Omental fat pad (tissue), 3 donors: ENCODE measurements at regions not wholly inside any gene's neighbourhood (a gene's known extent, or its start where the extent isn't known, plus 50 kb on each side); places are given as distances from the start of the nearest gene placed in this dataset. TPM values are rescaled to one million over a fixed set of nuclear protein-coding genes. Genes with fewer than 3 reads are reported as not detected.

Experiments used
- ATAC-seq: fragments of 150-250 bp; one replicate; pipeline ENCODE4 v1.9.1; 2016; ENCODE audit warnings: mild to moderate bottlenecking, moderate library complexity; ENCODE audit not compliant: low FRiP score
- DNase-seq: peaks from one replicate; pipeline ENCODE4 v3.0.0-alpha.2; 2019; ENCODE audit warnings: low spot score
- CTCF ChIP-seq, 3 donors: fragments of 450-650 bp; IDR thresholded peaks; one replicate each; pipeline ENCODE4 v1.5.1; 2016 to 2017; ENCODE audit warnings: antibody characterized with exemption in 3 of 3, mild to moderate bottlenecking in 3 of 3, moderate library complexity in 2 of 3
- small RNA-seq: library from RNA; depleted of rRNA; stranded (forward); fragments of <200 nt; gene quantifications from one replicate; pipeline ENCODE3, GENCODE V24; 2016

GRCh38 chr4:65738134-65738533, 67.8 kb upstream of the EPHA5 start:
- no peak for TF ChIP-seq CTCF (IDR thresholded peaks at IDR 0.05)
- no peak for ATAC-seq
- DNase-seq = no peak

- no peak for TF ChIP-seq CTCF (IDR thresholded peaks at IDR 0.05)
- DNase-seq (no peak), ATAC-seq (no peak)
These were observed 67.4 kb upstream of the EPHA5 start for GRCh38 chr4:65737672-65738071.

- DNase-seq (no peak), ATAC-seq (no peak)
- TF ChIP-seq CTCF (IDR thresholded peaks at IDR 0.05) = no peak
These were observed 54.7 kb upstream of the EPHA5 start for GRCh38 chr4:65724973-65725372.

Small RNA genes in the stretch of these regions (small RNA-seq; reads per million reads assigned to genes)
- gene MIR1269A (not detected), gene RNU2-40P (not detected), gene RNU6-699P (not detected)
